HG02588 (cell line): ENCODE measurements at regions not wholly inside any gene's neighbourhood (a gene's known extent, or its start where the extent isn't known, plus 50 kb on each side); places are given as distances from the start of the nearest gene placed in this dataset.
"Not testable (repeated sequence)": the region's sequence is repeated elsewhere in the genome, so short reads cannot be mapped to it uniquely, and the experiment has no call there.

Experiments
- ATAC-seq: cut with Tn5 transposase; IDR thresholded peaks from one replicate; pipeline ENCODE4 v1.9.1; 2021; ENCODE audit warnings: mild to moderate bottlenecking, moderate library complexity; ENCODE audit not compliant: unreplicated experiment

DNA sequence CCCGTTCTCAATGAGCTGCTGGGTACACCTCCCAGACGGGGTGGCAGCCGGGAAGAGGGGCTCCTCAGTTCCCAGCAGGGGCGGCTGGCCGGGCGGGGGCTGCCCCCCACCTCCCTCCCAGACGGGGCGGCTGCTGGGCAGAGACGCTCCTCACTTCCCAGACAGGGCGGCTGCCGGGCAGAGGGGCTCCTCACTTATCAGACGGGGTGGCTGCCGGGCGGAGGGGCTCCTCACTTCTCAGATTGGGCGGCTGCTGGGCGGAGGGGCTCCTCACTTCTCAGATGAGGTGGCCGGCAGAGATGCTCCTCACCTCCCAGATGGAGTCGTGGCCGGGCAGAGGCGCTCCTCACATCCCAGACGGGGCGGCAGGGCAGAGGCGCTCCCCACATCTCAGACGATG is 559.0 kb downstream of the CD109 start:
- ATAC-seq: not testable (repeated sequence)

DNA sequence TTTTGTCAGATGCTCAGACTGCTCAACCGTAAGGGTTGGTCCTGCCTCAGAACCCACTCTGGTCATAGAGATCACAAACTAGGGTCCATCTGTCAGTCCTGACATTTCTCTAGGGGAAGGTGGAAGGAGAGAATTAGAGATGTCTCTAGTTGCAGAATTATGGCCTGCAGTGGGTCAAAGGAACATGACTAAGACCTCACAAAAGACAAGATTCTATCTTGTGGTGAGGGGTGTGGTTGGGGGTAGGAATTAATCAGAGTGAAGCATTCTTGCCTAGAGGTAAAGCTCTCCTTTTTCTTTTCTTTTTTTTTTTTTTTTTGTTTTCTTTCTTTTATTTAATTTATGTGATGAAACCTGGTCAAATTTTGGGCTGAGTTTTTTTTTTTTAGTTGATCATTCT is 558.1 kb downstream of the CD109 start:
- ATAC-seq: not testable (repeated sequence)

GRCh38 chr6:74253261-74253660 is 557.3 kb downstream of the CD109 start:
- no peak for ATAC-seq

DNA sequence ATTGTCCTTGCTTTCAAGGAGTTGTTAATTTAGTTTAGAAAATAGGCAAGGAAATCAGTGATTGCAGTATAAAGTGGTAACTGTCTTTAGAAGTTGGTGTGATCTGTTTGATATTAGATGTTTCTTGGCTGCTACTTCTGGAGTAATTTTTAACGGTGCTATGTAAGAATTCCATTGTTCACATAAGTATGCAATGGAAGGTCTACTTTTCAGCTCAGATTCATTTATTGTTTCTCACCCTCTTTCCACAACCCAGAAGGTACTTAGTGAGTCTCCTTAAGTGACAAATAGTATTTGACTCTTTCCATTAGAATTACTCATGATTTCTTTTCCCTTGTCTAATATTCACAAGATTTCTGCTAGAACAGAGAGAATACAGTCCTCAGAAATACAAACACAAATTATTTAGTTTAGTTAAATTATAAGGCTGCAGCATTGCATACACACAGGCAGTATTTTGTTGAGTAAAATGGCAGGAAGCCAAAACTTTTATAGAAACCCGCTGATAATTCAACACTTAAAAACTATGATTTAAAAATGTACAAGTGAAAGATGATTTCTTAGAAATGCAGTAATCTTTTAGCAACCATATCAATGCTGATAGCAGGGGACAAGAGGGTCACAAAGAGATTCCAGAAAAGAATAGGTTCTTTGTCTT is 554.3 kb downstream of the CD109 start:
- no peak for ATAC-seq

- ATAC-seq: no peak
Measured at GRCh38 chr6:74249658-74250057, 553.7 kb downstream of the CD109 start.

GRCh38 chr6:74248966-74249365 is 553.0 kb downstream of the CD109 start:
- ATAC-seq: no peak

DNA sequence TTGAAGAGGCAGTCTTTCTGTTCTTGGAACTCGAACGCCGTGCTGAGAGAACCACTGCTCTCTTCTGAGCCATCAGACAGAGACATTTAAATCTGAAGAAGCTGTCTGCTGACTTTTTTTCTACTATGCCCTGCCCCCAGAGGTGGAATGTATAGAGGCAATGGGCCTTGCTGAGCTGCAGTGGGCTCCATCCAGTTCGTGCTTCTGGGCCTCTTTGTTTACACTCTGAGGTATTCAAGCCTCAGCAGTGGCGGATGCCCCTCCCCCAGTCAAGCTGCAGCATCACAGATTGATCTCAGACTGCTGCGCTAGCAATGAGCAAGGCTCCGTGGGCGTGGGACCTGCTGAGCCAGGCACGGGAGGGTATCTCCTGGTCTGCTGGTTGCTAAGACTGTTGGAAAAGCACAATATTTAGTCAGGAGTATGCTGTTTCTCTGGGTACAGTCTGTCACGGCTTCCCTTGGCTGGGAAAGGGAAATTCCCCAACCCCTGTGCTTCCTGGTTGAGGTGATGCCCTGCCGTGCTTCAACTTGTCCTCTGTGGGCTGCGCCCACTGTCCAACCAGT is 526.8 kb downstream of the CD109 start:
- ATAC-seq: no peak

GRCh38 chr6:74213995-74214394 is 518.0 kb downstream of the CD109 start:
- ATAC-seq: no peak

DNA sequence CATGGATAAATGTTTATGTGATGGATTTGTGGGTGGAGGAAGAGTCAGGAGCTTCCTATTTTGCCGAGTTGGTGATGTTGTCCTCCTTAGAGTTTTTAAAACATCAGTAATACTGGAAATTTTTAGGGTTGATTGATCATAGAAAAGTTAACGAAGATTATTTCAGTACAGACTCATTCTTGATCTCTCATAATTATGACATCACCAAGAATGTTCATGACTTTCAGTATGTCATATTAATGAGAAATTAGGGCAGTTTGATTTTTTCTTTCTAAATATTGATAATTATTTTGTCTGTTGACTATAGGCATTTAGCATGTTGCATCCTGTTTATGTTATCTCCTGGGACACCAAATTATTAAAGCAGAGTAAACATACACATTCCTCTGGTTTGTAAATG is 512.2 kb downstream of the CD109 start:
- ATAC-seq: no peak

DNA sequence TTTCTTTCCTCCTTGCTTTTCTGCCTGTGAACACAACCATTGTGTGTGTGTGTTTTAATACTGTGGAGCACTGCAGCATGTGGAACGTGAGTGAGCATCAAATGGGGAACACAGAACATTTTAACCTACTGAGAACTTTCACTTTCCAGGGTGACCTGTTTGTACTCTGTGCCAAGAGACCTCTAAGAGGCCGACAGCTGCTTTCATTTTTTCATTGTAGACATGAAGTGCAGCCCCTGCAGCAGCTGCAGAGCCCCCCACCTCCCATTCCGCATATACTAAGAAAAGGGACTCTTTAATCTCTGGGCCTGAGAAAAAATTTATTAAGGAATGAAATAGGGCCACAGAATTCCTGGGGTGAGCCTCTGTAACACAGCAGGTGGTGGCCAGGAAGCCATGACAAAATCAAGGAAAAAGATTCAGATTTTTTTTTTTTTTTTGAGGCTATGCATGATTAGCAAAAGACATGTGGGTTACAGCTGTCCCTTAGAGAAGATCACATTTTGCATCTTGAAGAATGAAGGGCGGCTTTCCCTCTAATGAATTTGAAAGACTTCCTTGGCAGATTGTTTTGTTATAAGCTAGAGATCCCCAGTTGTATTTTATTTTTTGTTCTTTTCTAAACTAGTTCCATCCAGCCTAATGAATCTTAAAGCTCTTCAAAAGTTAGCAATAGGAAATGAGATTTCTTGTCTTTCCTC is 503.4 kb downstream of the CD109 start:
- no peak for ATAC-seq

GRCh38 chr6:74197310-74197709 is 501.3 kb downstream of the CD109 start:
- ATAC-seq: no peak

DNA sequence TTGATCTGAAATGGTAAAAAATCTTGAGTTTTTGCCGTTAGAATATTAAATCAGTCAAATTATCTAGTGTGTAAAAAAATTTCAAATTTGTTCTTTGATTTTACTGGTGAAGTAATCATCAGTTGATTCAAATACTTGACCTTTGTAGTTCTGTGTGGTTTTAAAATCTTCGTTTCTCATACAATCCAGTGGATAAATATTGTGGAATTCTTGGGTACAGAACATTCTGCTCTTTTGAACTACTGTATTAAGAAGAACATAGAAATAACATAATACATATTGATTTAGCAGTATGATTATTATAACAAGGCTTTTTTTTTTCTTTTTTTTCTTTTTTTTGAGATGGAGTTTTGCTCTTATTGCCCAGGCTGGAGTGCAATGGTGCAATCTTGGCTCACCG is 491.8 kb downstream of the CD109 start:
- ATAC-seq: no peak

- no peak for ATAC-seq
Measured at GRCh38 chr6:74182992-74183391, 487.0 kb downstream of the CD109 start.

GRCh38 chr6:74181471-74181870 is 485.5 kb downstream of the CD109 start:
- ATAC-seq: no peak

- ATAC-seq: no peak
Measured at GRCh38 chr6:74177506-74177905, 481.5 kb downstream of the CD109 start.

DNA sequence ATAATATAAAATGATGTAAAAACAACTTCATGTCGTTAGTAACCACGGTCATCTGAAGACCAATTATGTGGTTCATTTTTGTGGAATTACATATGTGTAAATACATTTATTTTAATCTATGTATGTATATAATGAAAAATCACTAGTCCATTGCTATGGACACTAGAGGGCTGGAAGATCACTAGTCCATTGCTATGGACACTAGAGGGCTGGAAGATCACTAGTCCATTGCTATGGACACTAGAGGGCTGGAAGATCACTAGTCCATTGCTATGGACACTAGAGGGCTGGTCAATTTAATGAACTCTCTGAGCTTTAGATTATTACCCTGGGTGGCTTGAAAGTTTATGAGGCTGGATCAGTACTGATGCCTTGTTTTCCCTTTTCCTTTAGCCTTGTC is 474.5 kb downstream of the CD109 start:
- not testable (repeated sequence) for ATAC-seq

DNA sequence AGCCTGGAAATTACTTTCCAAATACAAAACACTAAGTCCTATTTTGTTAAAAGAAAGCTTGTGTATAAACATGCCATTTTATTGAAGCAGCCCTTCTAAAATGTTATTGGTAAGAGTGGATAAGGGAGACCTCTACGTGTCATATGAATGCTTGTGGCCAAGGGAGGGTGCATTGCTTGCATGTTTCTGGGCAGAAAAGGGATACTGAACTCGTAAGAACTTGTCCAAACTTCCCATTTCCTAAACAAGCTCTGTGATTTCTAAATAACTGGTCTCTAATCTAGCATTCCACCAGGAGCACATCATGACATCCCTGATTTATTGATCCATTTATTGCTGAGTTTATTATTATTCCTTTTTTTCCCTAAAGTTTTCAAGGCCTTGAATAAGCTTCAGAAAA is 474.1 kb downstream of the CD109 start:
- no peak for ATAC-seq

GRCh38 chr6:74167976-74168375 is 472.0 kb downstream of the CD109 start:
- ATAC-seq: no peak

DNA sequence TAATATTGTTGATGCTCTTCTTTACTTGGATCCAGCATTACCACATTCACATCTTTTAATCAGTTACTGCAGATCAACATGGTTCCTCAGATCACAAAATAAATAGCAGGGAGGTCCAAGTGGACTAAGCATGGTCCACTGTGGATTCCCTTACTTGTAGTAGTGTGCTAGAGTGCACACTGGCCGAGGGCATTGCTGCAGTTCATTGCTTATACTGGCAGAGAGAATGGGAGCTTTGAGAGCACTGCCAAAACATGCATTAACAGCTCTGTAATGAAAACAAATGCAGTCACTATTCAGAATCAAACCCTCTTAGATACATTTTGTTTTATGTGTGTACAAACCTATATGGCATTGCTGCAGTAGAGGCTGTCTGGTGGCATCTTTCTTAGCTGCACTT is 471.5 kb downstream of the CD109 start:
- no peak for ATAC-seq

DNA sequence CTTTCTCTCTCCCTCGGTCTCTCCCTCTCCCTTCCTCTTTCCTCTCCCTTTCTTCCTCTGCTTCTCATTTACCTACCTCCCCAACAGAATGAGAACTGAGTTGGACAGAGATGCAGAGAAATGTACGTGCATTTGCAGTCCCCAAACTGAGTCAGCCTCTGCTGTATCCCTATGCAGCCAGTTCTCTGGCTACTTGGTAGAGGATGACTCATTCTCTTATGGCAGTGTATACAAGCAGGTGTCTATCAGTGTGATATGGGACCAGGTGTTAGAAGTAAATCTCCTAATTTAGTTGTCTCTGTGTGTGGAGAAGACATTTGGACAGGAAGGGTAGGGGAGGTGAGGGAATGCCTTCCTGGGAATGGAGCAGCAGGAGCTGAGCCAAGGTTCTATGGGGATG is 470.8 kb downstream of the CD109 start:
- ATAC-seq: no peak

DNA sequence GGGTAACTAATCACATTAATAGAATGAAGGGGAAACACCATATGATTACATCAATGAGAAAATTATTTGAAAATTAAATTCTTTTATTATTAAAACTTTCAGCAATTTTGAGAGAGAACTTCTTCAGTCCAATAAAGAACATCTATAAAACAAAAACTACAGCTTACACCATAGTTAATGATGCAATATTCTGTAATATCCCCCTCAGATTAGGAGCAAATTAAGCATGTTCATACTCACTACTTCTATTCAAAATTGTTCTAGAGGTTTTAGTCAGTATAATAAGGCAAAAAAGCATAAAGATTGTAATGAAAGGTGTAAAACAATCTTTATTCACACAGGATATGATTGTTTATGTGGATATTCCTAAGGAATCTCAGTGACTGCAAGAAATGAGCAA is 465.4 kb downstream of the CD109 start:
- ATAC-seq: no peak

GRCh38 chr6:74152096-74152675 is 456.2 kb downstream of the CD109 start:
- ATAC-seq: no peak
